ENCODE measurements at regions not wholly inside any gene's neighbourhood (a gene's known extent, or its start where the extent isn't known, plus 50 kb on each side); places are given as distances from the start of the nearest gene placed in this dataset.
"Not testable (repeated sequence)": the region's sequence is repeated elsewhere in the genome, so short reads cannot be mapped to it uniquely, and the experiment has no call there.

GRCh38 chr6:5824382-5824983 is 182.2 kb downstream of the NRN1 start:
- TF ChIP-seq, protein P1, sequence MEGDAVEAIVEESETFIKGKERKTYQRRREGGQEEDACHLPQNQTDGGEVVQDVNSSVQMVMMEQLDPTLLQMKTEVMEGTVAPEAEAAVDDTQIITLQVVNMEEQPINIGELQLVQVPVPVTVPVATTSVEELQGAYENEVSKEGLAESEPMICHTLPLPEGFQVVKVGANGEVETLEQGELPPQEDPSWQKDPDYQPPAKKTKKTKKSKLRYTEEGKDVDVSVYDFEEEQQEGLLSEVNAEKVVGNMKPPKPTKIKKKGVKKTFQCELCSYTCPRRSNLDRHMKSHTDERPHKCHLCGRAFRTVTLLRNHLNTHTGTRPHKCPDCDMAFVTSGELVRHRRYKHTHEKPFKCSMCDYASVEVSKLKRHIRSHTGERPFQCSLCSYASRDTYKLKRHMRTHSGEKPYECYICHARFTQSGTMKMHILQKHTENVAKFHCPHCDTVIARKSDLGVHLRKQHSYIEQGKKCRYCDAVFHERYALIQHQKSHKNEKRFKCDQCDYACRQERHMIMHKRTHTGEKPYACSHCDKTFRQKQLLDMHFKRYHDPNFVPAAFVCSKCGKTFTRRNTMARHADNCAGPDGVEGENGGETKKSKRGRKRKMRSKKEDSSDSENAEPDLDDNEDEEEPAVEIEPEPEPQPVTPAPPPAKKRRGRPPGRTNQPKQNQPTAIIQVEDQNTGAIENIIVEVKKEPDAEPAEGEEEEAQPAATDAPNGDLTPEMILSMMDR (IDR thresholded peaks at IDR 0.05; ENCODE audit: low read depth, low read length) = not testable (repeated sequence)
- TF ChIP-seq EZH2phosphoT487 (IDR thresholded peaks at IDR 0.05; ENCODE audit: low read depth) = not testable (repeated sequence)

Data from OCI-LY3 (cell line).